GM19455 (cell line): ENCODE measurements at regions not wholly inside any gene's neighbourhood (a gene's known extent, or its start where the extent isn't known, plus 50 kb on each side); places are given as distances from the start of the nearest gene placed in this dataset.
"Not testable (repeated sequence)": the region's sequence is repeated elsewhere in the genome, so short reads cannot be mapped to it uniquely, and the experiment has no call there.

Source experiments
- ATAC-seq: cut with Tn5 transposase; IDR thresholded peaks from one replicate; pipeline ENCODE4 v1.9.1; 2021; ENCODE audit not compliant: unreplicated experiment

DNA sequence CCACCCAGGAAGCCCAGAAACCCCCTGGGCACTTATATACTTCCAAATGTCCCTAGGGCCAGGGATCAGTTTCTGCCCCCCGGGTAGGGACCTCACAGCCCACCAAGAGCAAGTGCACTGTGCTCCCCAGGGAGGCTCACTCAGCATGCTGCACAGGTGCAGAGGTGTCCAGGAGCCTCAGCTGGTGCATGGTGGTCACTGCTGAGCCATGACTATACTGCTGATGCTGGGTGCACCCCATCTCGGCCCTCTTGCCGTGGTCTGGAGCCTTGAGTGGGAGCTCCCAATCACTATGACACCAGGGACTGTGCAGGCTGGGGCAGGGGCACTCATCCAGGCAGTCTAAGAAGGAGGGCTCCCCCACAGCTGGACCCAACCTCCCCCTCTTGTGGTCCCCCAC is 617.8 kb upstream of the RAB6C start:
- ATAC-seq = no peak

DNA sequence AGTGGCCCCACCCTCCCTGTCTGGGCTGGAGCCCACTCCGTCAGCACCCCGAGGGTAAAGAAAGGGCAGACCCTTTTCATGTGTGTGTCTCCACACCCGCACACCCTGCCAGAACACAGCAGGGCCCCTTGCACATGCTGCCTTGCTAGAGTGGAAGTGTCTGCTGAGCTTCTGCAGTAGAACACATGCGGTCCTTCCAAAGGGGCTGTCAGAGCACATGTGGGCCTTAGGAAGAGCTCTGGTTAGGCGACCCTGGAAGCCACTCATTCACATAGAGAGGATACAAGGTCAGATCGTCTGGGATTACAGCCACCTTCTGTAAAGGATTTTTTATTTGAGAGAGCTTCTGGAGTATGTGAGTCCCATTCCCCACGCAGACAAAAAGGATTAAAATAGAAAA is 613.2 kb upstream of the RAB6C start:
- ATAC-seq = no peak

DNA sequence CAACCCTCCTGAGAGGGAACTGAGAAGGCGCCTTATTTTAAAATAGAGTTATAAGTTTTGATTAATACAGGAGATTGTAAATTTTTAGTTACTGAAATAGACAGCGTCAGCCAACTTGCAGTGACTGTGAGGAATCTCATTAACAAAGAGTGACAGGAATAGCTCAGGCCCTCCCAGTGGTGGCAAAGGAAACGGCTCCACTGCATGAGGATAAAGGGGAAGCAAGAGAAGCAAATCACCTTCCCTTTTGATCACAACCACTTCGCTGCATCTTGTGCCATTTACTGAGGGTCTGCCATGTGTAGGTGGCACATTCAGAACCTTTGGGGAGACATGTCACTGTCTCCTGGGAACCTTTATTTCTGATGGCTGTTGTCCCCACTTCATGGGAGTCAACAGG is 612.4 kb upstream of the RAB6C start:
- ATAC-seq = no peak

DNA sequence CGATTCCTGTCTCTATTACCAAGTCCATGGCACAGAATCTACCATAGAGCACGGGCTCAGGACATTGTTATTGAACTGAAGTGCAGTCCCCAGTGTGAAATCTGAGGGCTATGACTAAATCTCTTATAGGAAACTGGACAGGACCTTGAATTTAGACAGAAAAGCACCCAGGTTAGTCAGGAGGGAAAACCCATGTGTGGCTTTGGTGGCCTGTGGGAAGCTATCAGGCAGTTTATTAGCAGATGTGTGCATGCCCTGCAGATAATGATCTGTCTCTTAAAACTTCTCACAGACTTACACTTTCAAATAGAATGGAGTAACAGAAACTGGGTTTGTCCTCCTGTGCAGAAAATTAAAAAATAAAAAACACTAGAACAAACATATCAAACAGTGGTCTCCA is 610.0 kb upstream of the RAB6C start:
- no peak for ATAC-seq

DNA sequence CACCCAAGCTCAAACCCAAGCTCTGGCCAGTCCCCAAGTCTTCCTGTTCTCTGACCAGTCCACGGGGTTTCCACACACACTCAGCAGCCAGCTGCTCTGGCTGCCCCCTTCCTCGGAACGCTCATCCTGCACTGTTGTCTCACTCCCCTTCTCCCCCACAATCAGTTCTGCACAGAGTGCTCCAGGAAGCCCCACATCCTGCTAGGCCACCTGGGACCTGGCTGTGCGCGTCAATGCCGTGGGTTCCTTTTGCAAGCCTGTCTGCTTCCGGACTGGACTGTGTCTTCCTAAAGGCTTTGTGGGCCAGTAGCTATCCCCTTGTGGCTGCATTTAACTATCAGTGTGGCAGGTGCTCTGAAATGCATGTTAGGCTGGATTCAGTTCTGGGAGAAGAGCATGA is 605.0 kb upstream of the RAB6C start:
- ATAC-seq = no peak

DNA sequence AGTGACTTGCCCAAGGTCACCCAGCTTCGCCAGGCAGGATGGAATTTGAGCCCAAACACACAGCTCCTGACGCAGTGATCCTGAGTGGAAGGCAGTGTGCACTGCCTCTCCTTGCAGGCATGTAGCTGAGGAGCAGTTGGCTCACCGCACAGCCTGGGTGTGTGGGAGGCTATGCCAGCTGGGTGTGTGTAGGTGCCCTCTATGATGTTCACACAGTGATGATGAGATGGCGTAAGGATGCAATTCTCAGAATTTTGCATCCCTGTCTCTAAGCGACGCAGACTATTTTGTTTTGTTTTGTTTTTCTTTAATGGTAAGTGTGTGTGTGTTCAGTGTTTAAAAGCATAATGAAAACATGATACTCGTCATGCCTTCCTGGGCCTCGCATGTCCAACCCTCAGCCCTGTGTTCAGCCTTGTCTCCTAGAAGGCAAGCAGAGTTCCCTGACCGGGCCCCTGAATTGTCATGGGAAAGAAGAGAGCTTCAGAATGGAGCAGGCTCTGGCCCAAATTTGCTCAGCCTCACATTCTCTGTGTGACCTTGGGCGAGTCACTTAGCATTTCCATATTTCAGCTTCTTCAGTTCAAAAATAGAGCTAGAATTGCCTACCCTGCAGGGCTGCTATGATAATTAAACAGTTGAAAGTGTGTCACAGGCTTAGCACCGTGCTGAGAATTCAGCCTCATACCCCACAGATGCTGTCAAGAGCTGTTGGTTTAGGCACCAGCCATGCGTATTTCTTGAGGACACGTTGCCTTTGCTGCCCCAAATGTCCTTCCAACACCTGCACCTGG is 603.6 kb upstream of the RAB6C start:
- ATAC-seq = no peak

DNA sequence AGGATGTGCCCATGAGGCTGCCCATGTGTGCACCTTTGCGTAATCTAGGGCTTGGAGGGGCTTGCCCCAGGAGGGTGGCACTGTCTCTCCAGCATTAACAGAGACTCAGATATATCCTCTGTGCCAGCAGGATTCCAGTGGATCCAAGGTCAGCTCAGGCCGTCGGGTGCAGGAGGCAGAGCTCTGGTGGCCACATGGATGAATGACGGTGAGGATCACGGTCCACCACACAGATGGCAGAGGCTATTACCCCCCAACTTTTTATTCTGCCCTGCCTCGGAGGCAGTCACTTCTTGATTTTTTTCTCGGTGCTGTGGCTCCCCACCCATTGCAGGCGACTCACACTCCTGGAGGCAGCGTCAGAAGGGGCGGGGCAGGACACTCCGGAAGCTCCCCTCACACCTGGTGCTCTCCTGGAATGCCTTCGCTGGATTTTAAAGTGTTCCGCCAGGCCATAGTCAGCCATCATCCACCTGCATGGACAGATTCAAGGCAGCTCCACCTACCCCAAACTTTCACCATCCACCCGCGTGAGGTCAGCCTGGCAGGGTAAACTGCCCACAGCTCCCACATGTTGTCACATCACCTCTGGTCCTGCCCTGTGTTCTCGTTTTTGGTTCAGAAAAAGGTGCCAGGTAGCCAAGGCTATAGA is 602.9 kb upstream of the RAB6C start:
- no peak for ATAC-seq

DNA sequence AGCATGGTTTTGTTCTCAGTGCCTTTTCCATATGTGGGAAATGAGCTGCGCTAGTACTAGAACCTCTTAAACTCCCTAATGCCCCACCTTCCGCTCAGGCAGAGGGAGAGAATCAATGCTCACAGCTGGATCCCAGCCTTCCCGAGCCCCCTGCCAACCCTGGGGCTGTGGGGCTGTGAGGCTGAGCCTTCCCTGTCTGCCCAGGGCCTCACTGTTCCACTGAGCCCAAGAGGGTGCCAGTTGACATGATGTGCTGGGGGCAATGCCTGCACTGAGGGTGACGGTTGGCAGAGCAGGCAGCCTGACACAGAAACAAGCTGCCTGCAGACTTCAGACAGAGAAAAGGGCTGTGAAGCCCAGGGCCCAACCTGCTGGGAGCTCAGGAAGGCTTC is 602.4 kb upstream of the RAB6C start:
- no peak for ATAC-seq

DNA sequence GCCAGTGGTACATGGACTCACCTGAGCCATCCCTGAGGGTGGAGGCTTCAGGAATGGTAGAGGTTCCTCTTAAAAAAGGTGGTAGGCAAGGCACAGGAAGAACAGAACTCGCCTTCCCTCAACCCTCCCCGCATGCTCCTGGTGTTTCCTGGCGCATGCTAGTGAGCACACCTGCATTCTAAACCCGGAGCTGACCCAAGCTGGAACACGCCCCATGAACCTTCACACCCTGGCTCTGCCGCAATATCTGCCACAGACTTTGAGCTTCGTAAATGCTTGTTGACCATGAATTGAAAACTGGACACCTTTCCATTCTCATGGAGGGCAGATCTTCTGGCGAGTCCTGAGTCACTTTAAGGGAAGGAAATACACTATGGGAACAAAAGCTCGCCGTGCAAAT is 601.3 kb upstream of the RAB6C start:
- no peak for ATAC-seq

DNA sequence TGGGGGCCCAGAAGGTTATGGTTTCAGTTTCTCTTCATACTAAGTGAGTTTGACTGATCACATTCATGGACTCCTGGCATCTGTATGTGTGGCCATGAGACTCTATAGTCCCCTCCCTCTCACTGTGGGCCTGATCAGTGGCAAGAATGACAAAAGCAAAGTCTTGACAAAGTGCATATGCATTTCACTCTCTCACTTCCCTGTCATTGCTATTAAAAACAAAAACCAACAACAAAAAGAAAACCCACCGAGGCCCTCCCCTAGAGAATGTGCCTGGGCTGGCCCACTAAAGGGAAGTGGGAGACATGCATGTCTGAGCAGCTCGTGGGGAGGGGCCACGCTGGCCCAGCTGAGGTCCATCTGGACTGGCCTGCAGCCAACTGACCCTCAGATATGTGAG is 600.1 kb upstream of the RAB6C start:
- ATAC-seq = no peak

DNA sequence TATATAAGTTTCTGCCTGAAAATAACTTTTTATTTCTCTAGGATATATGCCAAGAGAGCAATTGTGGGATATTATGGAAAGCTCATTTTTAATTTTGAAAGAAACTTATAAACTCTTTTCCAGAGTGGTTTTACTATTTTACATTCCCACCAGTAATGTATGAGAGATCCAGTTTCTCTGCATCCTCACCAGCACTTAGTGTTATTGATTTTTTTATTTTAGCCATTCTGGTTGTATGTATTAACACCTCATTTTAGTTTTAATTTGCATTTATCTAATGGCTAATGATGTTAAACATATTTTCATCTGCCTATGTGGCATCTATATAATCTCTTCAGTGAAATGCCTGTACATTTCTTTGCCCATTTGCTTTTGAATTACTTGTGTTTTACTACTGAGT is 597.7 kb upstream of the RAB6C start:
- ATAC-seq = no peak

DNA sequence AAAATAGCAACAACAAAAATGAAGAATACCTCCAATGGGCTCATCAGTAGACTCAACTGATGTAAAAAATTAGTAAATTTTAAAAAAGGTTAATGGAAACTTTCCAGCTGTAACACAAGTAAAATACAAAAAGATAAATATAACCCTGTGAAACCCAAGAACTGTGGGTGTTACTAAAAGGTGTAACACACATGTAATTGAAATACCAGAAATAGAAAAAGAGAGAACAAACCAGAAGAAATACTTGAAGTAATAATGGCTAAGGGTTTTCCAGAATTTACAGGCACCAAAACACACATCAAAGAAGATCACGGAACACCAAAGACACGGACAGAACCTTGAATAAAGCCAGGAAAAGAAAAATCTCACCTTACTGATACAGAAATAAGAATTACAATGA is 590.6 kb upstream of the RAB6C start:
- no peak for ATAC-seq

DNA sequence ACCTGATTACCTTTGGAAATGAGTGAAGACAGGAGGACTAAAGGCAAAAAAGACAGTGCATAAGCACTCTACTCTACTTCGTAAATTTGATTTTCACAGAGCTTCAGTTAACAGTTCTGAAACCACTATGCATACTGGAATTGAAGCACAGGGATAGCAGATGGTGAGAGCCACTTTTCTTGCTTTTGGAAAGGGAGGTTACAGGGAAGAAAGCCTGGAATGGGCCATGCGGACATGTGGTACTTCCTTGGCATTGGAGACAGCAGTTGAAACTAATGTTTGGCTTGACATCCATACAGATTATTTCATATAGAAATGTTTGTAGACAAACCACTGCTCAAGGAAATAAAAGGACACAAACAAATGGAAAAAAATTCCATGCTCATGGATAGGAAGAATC is 585.6 kb upstream of the RAB6C start:
- no peak for ATAC-seq

DNA sequence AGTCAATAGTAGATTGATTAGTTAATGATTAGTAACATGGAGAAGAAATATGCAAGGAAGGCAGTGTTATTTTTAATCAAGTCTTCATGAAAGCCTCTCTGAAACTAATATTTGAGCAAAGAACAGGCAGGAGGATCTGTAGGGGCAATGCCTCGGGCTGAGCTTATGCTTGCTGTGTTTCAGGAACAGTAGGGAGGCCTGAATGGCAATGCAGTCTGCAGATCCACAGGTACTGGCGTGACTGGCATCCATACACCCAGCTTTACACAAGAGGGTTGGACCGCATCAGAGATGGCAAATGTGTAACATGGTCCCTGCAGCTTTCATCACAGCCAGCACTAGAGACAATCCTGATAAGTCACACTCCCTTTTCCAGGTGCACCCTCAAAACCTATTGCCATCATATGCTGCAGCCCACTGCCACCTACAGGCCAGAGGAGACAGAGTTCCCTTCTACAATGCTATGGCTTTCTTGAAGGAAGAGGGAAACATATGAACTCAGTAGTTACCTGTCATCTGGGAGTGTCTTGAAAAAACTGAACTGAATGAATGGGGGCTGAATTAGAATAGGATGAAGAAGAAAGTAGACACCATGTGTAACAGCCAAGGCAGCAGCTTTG is 582.4 kb upstream of the RAB6C start:
- no peak for ATAC-seq

DNA sequence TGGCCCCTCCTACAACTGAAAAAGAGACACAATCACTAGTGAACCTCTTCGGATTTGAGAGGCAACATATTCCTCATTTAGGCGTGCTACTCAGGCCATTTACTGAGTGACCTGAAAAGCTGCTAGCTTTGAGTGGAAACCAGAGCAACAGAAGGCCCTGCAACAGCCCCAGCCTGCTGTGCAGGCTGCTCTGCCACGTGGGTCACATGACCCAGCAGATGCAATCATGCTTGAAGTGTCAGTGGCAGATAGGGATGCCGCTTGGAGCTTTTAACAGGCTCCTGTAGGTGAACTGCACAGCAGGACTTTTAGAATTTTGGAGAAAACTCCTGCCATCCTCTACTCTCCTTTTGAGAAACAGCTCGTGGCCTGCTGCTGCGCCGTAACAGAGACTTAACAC is 578.6 kb upstream of the RAB6C start:
- no peak for ATAC-seq

DNA sequence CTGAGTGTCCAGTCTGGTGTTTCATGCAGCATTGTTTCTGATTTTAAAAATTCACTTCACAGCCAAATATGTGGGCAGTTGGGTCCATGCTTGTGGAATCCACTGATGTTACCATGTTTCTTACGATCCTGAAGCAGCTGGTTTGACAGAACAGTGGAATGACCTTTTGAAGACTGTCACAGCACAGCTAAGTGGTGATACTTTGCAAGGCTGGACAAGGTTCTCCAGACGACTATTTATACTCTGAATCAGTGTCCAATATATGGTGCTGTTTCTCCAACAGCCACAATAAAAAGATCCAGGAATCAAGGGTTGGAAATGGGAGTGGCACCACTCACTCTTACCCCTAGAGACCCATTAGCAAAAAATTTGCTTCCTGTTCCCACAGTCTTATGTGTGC is 577.4 kb upstream of the RAB6C start:
- no peak for ATAC-seq

DNA sequence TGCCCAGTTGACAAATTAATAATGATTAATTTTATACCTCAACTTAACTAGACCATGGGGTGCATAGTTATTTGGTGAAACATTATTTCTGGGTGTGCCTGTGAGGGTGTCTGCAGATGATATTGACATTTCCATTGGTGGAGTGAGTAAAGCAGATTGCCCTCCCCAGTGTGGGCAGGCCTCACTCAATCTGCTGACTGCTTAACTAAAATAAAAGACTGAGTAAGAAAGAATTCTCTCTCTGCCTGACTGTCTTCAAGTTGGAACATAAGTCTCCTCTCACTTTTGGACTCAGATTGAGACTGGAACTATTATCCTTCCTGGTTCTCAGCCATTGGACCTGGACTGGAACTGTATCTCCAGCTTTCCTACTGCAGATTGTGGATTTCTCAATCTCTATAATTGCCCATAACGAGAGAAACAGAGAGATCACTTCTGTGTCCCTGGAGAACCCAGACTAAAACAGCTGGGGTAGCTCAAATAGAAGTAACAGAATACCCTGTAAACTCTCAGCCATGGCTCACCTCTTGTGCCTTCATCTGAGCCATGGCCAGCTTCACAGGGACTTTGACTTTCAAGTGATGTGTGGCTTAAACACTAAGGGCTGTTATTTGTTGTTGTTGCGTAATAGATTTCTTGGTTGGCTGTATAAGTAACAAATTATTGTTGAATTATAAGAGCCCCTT is 575.3 kb upstream of the RAB6C start:
- no peak for ATAC-seq

DNA sequence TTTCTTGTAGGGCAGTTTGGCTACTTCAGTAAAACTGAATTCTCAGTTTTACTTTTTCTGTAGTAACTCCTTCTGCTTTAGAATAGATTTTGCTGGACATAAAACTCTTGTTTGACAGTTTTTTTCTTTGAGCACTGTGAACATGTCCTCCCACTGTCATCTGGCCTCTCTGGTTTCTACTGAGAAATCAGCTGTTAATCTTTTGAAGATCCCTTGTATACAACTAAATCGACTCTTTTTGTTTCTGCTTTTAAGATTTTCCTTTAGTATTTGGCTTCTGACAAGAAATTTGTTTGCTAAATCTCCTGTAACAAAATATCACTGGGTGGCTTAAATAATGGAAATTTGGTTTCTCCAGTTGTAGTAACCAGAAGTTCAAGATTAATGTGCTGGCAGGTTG is 570.9 kb upstream of the RAB6C start:
- ATAC-seq = no peak

DNA sequence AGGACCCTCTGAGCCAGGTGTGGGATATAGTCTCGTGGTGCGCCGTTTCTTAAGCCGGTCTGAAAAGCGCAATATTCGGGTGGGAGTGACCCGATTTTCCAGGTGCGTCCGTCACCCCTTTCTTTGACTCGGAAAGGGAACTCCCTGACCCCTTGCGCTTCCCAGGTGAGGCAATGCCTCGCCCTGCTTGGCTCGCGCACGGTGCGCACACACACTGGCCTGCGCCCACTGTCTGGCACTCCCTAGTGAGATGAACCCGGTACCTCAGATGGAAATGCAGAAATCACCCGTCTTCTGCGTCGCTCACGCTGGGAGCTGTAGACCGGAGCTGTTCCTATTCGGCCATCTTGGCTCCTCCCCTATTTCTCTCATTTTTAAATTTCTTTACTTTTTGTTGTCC is 562.4 kb upstream of the RAB6C start:
- ATAC-seq = not testable (repeated sequence)

DNA sequence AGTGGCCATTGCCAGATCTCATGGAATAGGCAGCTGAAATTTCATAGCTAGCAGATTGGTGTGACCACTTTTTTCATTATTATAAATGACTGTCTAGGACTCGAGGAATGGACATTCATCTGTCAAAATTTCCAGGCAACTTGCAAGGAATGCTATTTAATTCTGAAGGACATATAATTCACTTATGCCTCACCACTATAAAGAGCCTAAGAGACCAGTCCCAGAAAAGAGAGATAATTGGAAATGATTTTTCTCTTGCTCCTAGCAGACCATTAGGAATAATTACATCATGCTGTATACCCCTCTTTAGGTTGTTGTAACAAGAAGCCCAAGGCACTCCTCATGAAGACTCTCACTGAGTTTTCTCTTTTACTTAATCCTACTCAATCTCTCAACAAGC is 557.4 kb upstream of the RAB6C start:
- ATAC-seq = no peak

DNA sequence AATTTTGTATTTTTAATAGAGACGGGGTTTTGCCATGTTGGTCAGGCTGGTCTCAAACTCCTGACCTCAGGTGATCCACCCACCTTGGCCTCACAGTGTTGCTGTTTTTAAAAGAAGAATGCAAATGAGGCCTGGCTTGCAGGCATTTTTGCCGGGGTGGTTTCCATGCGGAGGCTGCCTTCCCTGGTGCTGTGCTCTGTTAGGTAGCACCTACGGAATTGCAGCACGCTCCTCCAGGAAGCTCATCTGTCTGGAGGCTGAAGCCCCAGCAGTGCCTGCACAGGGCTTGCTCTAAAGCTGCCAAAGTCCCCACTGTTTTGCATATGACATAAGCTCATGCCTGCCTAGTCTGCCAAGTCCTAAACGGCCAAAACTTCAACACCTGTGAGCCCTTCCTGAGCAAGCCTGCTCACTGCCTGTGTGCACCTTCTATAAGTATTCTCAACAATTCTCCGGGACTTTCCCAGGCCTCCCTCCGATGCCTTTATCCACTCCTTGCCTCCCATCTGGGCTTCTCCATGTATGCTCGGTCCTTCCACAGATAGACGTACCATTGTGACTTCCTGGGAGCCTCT is 551.3 kb upstream of the RAB6C start:
- no peak for ATAC-seq

DNA sequence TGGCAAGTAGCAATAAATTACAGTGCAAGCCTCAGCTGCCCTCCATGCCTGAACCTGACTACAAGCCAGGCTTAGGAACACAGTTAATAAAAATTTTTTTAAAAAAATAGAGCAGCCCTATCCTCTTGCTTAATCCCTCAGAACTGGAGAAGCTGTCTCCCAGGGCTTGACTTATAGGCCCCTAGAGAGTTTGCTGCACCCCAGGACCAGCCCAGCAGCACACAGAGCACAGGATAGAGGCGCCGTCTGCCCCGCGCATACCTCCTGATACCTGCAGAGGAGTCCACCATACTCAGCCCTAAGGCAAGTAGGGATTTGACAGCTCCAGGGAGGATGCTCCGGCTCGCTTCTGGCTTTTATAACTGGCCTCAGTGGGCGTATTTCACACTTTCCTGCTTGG is 548.6 kb upstream of the RAB6C start:
- no peak for ATAC-seq
